ENCODE measurements at regions not wholly inside any gene's neighbourhood (a gene's known extent, or its start where the extent isn't known, plus 50 kb on each side); places are given as distances from the start of the nearest gene placed in this dataset.
"Not testable (repeated sequence)": the region's sequence is repeated elsewhere in the genome, so short reads cannot be mapped to it uniquely, and the experiment has no call there.

GRCh38 chr12:96085475-96085874 lies 50.1 kb upstream of the LTA4H start:
- no peak for DNase-seq

GRCh38 chr12:96086190-96086589 lies 50.8 kb upstream of the LTA4H start:
- not testable (repeated sequence) for DNase-seq

- no peak for DNase-seq
These were observed 56.4 kb upstream of the LTA4H start for GRCh38 chr12:96091833-96092232.

- no peak for DNase-seq
These were observed 58.3 kb upstream of the LTA4H start for GRCh38 chr12:96093543-96094196.

GRCh38 chr12:96094201-96094600 lies 58.8 kb upstream of the LTA4H start:
- DNase-seq, result peak; percentile 24

GRCh38 chr12:96098631-96099030 lies 63.2 kb upstream of the LTA4H start:
- DNase-seq, result no peak

GRCh38 chr12:96099421-96099820 lies 64.0 kb upstream of the LTA4H start:
- DNase-seq, result no peak

- DNase-seq, result peak; percentile 54
These were observed 64.6 kb upstream of the LTA4H start for GRCh38 chr12:96099986-96100385.

- DNase-seq, result no peak
These were observed 66.4 kb upstream of the LTA4H start for GRCh38 chr12:96101806-96102205.

- DNase-seq, result no peak
These were observed 67.8 kb upstream of the LTA4H start for GRCh38 chr12:96103067-96103644.

- DNase-seq, result no peak
These were observed 69.2 kb upstream of the LTA4H start for GRCh38 chr12:96104566-96104965.

GRCh38 chr12:96106137-96106536 lies 70.8 kb upstream of the LTA4H start:
- no peak for DNase-seq

GRCh38 chr12:96107236-96107635 lies 71.8 kb upstream of the LTA4H start:
- DNase-seq, result no peak

- peak; percentile 70 for DNase-seq
These were observed 72.9 kb upstream of the LTA4H start for GRCh38 chr12:96108321-96108720.

- DNase-seq, result not testable (repeated sequence)
These were observed 73.6 kb upstream of the LTA4H start for GRCh38 chr12:96108941-96109340.

- DNase-seq, result no peak
These were observed 77.3 kb upstream of the LTA4H start for GRCh38 chr12:96112733-96113132.

- DNase-seq, result peak; percentile 11
These were observed 76.7 kb upstream of the ELK3 start for GRCh38 chr12:96117460-96117859.

- DNase-seq, result no peak
These were observed 73.6 kb upstream of the ELK3 start for GRCh38 chr12:96120359-96121100.

GRCh38 chr12:96121271-96121711 lies 72.9 kb upstream of the ELK3 start:
- no peak for DNase-seq

GRCh38 chr12:96128292-96128691 lies 65.9 kb upstream of the ELK3 start:
- DNase-seq, result not testable (repeated sequence)

GRCh38 chr12:96130396-96131059 lies 63.6 kb upstream of the ELK3 start:
- no peak for DNase-seq

GRCh38 chr12:96131230-96131788 lies 62.9 kb upstream of the ELK3 start:
- DNase-seq, result no peak

- DNase-seq, result peak; percentile 52
These were observed 61.4 kb upstream of the ELK3 start for GRCh38 chr12:96132819-96133218.
